ENCODE measurements at regions not wholly inside any gene's neighbourhood (a gene's known extent, or its start where the extent isn't known, plus 50 kb on each side); places are given as distances from the start of the nearest gene placed in this dataset.

DNA sequence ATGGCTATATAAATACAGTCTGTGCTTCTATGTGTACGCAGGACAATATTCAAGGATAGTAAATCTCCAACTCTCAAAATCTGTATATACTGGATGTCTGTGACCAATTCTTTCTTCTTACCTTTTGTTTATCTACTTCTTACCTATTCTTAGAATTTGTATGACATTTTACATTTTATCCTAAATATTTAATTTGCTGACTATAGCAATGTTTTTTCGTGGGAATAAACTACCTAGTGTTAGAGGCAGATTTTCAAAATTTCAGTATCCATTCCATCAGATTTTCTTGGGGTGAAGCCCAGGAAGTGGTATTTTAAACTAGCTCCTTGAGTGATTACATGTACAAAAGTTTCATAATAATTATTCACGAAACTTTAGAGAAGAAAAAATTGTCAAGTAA is 334.5 kb upstream of the BCHE start:
- DNase-seq (ENCODE audit: low spot score in 2 of 2, unreplicated experiment in 2 of 2), result no peak
- H3K27ac Mint-ChIP-seq, result no peak overlapping the region
- no peaks in the 10 kb centered on the region for H3K9me3 Mint-ChIP-seq
- TF ChIP-seq, protein P1, sequence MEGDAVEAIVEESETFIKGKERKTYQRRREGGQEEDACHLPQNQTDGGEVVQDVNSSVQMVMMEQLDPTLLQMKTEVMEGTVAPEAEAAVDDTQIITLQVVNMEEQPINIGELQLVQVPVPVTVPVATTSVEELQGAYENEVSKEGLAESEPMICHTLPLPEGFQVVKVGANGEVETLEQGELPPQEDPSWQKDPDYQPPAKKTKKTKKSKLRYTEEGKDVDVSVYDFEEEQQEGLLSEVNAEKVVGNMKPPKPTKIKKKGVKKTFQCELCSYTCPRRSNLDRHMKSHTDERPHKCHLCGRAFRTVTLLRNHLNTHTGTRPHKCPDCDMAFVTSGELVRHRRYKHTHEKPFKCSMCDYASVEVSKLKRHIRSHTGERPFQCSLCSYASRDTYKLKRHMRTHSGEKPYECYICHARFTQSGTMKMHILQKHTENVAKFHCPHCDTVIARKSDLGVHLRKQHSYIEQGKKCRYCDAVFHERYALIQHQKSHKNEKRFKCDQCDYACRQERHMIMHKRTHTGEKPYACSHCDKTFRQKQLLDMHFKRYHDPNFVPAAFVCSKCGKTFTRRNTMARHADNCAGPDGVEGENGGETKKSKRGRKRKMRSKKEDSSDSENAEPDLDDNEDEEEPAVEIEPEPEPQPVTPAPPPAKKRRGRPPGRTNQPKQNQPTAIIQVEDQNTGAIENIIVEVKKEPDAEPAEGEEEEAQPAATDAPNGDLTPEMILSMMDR (IDR thresholded peaks at IDR 0.05; ENCODE audit: unreplicated experiment), result no peak
- H3K4me1 Mint-ChIP-seq, result no peaks in the 10 kb centered on the region
- no peaks in the 10 kb centered on the region for H3K36me3 Mint-ChIP-seq
- no peaks in the 10 kb centered on the region for H3K27me3 Mint-ChIP-seq (ENCODE audit: low read depth)
- H3K4me3 Mint-ChIP-seq, result no peak overlapping the region

DNA sequence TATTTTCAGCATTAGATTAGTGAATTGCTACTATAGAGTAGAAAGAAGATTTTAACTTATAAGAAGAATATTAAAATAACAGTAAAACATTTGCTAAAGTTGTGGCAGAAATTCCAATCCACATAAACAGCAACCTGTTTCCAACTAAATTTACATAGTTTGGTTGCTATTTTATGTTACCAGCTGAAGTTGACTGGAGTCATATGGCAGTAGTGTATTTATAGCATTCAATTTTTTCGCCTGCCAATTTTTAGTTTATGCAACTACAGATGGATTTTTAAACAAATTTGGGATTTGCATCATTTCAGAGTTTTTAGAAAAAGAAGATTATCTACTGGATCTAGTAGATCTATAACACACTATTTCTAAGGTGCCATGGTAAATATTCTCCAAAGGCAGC is 332.5 kb upstream of the BCHE start:
- Mint-ChIP-seq H3K27me3 (ENCODE audit: low read depth) (no peaks in the 10 kb centered on the region), H3K9me3 (peaks cover 6% of the 10 kb centered on the region), H3K27ac (no peak overlapping the region), H3K36me3 (no peaks in the 10 kb centered on the region), H3K4me3 (no peak overlapping the region), H3K4me1 (no peaks in the 10 kb centered on the region)
- no peak for DNase-seq (ENCODE audit: low spot score in 2 of 2, unreplicated experiment in 2 of 2)
- TF ChIP-seq, protein P1 (IDR thresholded peaks at IDR 0.05; ENCODE audit: unreplicated experiment), result no peak

DNA sequence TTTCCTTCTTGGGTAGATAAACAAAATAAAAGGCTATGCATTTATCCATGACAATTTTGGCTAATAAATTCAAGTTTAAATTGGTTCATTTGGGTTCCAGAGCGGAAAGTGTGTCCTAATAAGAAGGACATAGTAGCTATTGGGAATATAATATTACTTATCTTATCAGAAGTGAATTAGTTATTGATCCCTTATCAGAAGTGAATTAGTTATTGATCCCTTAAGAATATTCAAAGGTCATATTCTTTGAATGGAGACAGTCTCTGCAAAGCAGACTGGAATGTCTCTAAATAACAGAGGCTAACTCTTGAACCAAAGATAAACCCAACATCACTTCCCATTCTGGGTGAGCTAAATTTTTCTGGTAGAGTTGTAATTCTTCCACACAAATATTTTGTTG is 290.7 kb upstream of the BCHE start:
- Mint-ChIP-seq H3K4me1 (no peaks in the 10 kb centered on the region), H3K9me3 (peaks cover 23% of the 10 kb centered on the region), H3K27ac (no peak overlapping the region), H3K4me3 (no peak overlapping the region), H3K27me3 (ENCODE audit: low read depth) (no peaks in the 10 kb centered on the region), H3K36me3 (no peaks in the 10 kb centered on the region)
- TF ChIP-seq, protein P1 (IDR thresholded peaks at IDR 0.05; ENCODE audit: unreplicated experiment), result no peak
- DNase-seq (ENCODE audit: low spot score in 2 of 2, unreplicated experiment in 2 of 2), result no peak

DNA sequence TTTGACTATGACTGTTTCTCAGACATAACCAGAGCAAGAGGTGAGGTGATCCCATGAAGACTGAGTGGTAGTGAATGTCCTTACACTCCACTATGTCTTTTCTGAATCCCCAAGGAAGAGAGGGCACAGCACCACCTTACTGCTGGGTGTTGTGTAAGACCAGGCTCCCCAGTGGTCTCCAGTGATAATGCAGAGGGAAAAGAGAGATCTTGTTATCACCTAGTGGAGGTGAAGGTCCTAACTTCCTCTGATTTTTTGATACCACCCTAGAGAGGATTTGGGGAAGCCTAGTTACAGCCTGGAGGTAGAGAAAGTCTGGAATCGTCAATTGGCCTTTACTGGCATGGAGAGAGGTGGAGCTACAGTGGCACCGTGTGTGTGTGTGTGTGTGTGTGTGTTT is 288.0 kb upstream of the BCHE start:
- TF ChIP-seq, protein P1 (IDR thresholded peaks at IDR 0.05; ENCODE audit: unreplicated experiment), result no peak
- DNase-seq (ENCODE audit: low spot score in 2 of 2, unreplicated experiment in 2 of 2), result no peak
- no peaks in the 10 kb centered on the region for H3K4me1 Mint-ChIP-seq
- no peaks in the 10 kb centered on the region for H3K36me3 Mint-ChIP-seq
- H3K27ac Mint-ChIP-seq, result no peak overlapping the region
- H3K9me3 Mint-ChIP-seq, result no peaks in the 10 kb centered on the region
- H3K4me3 Mint-ChIP-seq, result no peak overlapping the region
- H3K27me3 Mint-ChIP-seq (ENCODE audit: low read depth), result no peaks in the 10 kb centered on the region

DNA sequence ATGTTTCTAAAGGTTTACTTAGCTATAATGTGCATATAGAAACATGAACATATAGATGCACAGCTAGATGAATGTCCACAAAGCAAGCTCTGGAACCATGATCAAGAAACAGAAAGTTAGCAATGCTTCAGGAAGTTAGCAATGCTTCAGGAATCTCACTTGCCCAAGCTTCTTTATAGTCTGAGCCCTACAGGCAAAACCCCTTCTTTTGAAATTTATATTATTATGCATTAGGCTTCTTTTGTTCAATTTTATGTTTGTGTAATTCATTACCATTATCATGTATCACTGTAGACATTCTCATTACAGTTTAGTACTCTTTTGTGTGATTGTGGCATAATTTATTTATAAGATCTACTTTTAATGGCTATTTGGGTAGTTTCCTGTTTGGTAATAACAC is 286.4 kb upstream of the BCHE start:
- no peak for DNase-seq (ENCODE audit: low spot score in 2 of 2, unreplicated experiment in 2 of 2)
- Mint-ChIP-seq H3K4me3 (no peak overlapping the region), H3K27ac (no peak overlapping the region), H3K4me1 (no peaks in the 10 kb centered on the region), H3K36me3 (no peaks in the 10 kb centered on the region), H3K27me3 (ENCODE audit: low read depth) (no peaks in the 10 kb centered on the region), H3K9me3 (peaks cover 12% of the 10 kb centered on the region)
- TF ChIP-seq, protein P1 (IDR thresholded peaks at IDR 0.05; ENCODE audit: unreplicated experiment), result no peak

DNA sequence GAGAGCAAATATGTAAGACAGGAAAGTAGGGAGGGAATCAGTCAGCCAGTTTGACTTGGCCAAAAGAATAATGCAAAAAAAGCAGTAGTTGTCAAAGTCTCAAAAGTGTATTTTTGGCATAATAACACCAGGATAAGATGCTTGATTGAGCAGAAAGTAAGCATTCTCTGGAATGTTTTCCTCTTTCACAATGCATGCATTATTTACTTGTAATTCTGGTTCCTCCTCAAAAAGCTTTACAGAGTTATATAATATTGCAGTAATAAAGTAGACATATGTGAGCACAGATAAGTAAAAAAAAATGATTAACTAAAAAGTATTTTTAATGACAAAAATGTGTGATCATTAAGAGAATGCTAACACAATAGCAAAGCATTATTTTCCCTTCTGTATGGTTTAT is 285.9 kb upstream of the BCHE start:
- Mint-ChIP-seq H3K4me1 (no peaks in the 10 kb centered on the region), H3K36me3 (no peaks in the 10 kb centered on the region), H3K4me3 (no peak overlapping the region), H3K27me3 (ENCODE audit: low read depth) (no peaks in the 10 kb centered on the region), H3K9me3 (peaks cover 14% of the 10 kb centered on the region), H3K27ac (no peak overlapping the region)
- TF ChIP-seq, protein P1 (IDR thresholded peaks at IDR 0.05; ENCODE audit: unreplicated experiment), result no peak
- DNase-seq (ENCODE audit: low spot score in 2 of 2, unreplicated experiment in 2 of 2), result no peak
